ENCODE measurements at regions not wholly inside any gene's neighbourhood (a gene's known extent, or its start where the extent isn't known, plus 50 kb on each side); places are given as distances from the start of the nearest gene placed in this dataset.

DNA sequence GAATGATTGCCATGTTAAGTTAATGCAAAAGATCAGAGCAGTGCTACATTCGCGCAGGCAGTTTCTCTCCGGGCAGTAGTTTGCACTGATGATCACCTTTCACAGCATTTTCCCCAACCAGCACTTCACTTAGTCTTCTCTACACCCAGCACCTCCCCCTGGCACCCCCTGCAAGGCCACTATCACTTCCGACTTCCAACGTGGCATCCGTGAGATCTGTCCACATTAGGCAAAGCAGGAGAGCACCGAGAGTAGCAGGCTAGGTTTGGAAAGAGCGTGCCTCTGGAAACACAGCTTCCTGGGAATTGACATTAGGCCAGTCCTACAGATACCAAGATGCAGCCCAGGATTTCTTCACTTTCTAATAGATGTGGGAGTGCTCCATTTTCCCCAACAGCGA, 180.2 kb upstream of the CDIN1 start:
- TF ChIP-seq, protein P1, sequence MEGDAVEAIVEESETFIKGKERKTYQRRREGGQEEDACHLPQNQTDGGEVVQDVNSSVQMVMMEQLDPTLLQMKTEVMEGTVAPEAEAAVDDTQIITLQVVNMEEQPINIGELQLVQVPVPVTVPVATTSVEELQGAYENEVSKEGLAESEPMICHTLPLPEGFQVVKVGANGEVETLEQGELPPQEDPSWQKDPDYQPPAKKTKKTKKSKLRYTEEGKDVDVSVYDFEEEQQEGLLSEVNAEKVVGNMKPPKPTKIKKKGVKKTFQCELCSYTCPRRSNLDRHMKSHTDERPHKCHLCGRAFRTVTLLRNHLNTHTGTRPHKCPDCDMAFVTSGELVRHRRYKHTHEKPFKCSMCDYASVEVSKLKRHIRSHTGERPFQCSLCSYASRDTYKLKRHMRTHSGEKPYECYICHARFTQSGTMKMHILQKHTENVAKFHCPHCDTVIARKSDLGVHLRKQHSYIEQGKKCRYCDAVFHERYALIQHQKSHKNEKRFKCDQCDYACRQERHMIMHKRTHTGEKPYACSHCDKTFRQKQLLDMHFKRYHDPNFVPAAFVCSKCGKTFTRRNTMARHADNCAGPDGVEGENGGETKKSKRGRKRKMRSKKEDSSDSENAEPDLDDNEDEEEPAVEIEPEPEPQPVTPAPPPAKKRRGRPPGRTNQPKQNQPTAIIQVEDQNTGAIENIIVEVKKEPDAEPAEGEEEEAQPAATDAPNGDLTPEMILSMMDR (conservative IDR thresholded peaks at IDR 0.05; ENCODE audit: low read depth): no peak
- ChIA-PET CTCF (no interaction called here), POLR2A (ENCODE audit: low non-redundant PET) (no interaction called here)
- no peak overlapping the region for H3K27ac ChIP-seq
- no peak for DNase-seq (ENCODE audit: low spot score)

DNA sequence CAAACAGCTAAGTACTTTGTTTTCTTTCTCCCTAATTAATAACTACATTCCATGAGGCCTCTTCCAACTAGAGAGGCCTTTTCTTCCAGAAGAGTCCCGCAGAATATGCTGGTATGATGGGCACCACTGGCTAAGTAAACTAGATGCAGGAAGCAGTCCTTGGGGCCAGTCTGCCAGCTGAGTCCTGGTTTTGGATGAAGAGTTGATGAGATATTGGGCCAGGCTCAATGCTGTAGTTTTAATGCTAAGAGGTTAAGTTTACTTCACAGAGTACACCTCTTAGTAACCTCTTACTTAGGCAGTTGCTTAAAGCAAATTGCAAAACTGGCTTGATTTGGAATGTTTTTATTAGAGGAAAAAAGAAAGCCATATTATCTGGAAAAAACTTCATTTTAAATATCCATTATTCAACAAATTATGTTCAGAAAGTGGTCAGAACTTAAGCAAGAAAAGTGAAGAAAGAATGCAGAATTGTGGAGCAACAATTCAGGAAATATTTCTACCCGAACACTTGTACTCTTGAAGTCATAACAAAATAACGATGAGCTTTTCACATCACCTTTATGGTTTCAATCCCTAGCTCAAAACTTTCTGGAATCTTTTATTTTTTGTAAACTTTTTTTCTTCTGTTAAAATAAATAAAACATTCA, 178.4 kb upstream of the CDIN1 start:
- H3K27ac ChIP-seq: no peak overlapping the region
- DNase-seq (ENCODE audit: low spot score): no peak
- TF ChIP-seq, protein P1 (conservative IDR thresholded peaks at IDR 0.05; ENCODE audit: low read depth): no peak
- POLR2A ChIA-PET (ENCODE audit: low non-redundant PET): no interaction called here
- CTCF ChIA-PET: no interaction called here

DNA sequence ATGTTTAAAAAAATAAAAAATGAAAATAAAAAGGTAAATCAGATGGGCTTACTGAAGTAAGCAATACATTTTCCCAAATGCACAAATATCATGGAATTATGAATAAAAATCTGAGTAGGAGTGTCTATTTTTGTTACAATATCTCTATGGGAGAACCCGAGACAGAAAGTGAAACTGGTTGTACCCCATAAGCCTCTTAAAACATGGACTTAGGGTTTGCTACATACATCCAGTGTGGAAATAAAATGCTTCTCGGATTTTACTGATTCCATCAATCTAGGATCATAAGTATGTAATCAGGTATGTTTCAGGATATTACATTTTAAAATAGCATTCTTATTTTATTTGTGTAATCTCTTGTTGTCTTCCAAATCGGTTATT, 177.8 kb upstream of the CDIN1 start:
- TF ChIP-seq, protein P1 (conservative IDR thresholded peaks at IDR 0.05; ENCODE audit: low read depth): no peak
- H3K27ac ChIP-seq: no peak overlapping the region
- DNase-seq (ENCODE audit: low spot score): no peak
- POLR2A ChIA-PET (ENCODE audit: low non-redundant PET): no interaction called here
- CTCF ChIA-PET: no interaction called here

DNA sequence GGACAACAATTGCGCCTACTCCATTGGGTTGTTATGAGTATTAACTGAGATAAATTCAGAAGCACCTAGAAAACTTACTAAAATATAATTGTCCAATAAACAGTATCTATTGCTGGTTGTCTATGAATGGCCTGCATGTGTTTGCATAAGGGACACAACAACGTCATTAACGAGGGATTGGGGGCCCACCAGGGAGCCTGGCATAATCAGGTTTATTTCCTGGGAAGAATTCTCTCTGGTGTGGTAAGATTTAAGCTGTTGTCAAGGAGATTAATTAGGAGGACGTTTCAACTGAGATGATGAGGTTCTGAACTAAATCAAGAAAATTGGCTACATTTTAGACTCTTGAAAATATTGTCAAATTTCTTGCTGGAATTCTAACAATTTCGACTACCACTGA, 176.1 kb upstream of the CDIN1 start:
- no peak for DNase-seq (ENCODE audit: low spot score)
- ChIA-PET POLR2A (ENCODE audit: low non-redundant PET) (no interaction called here), CTCF (no interaction called here)
- no peak overlapping the region for H3K27ac ChIP-seq
- TF ChIP-seq, protein P1 (conservative IDR thresholded peaks at IDR 0.05; ENCODE audit: low read depth): no peak

DNA sequence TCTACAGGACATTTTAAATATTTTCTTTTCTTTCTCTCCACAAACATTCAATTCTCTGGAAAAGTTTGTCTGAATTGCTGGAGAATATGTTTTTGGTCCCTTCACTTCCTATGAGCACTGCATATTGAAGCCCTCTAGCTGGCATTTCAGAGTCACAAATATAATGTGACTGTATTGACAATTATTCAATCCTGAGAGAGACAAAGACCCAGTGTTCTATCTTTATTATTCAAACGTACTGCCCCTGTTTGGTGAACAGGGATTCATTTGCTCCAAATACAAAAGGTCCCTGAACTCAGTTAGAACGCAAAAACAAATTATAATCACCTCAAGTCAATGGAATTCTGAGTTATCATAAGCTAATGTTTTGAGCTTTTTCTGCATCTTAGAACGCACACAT, 173.1 kb upstream of the CDIN1 start:
- ChIA-PET POLR2A (ENCODE audit: low non-redundant PET) (no interaction called here), CTCF (interaction anchor here (0.8 kb wide), 1 partner anchor 146 kb away, joined by 3 read pairs; no protein-coding TSS in a partner anchor)
- DNase-seq (ENCODE audit: low spot score): no peak
- TF ChIP-seq, protein P1 (conservative IDR thresholded peaks at IDR 0.05; ENCODE audit: low read depth): no peak
- H3K27ac ChIP-seq: no peak overlapping the region

DNA sequence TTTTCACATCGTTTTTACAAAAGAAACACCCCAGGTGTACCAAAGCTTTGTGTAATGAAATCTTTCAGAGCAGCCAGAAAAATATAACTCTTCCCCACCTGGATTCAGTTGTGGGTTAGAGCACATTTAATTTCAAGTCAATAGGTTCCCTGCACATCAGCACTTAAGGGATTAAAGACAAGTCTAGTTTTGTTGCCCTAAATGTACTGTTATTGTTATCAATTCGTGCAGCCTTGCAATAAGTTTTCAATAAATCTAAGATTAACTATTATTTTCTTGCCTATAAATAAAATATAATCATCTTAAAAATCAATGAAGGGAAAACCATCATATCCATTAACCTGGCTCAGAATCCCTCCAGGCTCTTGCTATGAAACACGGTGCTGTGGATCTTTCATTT, 172.5 kb upstream of the CDIN1 start:
- ChIA-PET CTCF (interaction anchor here (0.8 kb wide), 1 partner anchor 146 kb away, joined by 3 read pairs; no protein-coding TSS in a partner anchor), POLR2A (ENCODE audit: low non-redundant PET) (no interaction called here)
- no peak for DNase-seq (ENCODE audit: low spot score)
- H3K27ac ChIP-seq: no peak overlapping the region
- TF ChIP-seq, protein P1 (conservative IDR thresholded peaks at IDR 0.05; ENCODE audit: low read depth): no peak
